Caco-2 (cell line): ENCODE measurements at regions not wholly inside any gene's neighbourhood (a gene's known extent, or its start where the extent isn't known, plus 50 kb on each side); places are given as distances from the start of the nearest gene placed in this dataset.
"Not testable (repeated sequence)": the region's sequence is repeated elsewhere in the genome, so short reads cannot be mapped to it uniquely, and the experiment has no call there.

Experiments
- BruUV-seq: library from RNA; stranded (reverse); fragments of 400-500 nt; replicated peaks from 2 replicates; lab custom pipeline; 2021; lab: Mats Ljungman, UMichigan
- CTCF ChIA-PET: fragments of 300-600 bp; sonication (Branson Sonifier 250); formaldehyde crosslinking; loops from one replicate; lab custom pipeline; 2022; ENCODE audit warnings: antibody characterized with exemption; lab: Charles Lee
- POLR2A ChIA-PET: fragments of 300-600 bp; sonication (Branson Sonifier 250); formaldehyde crosslinking; loops from one replicate; lab custom pipeline; 2022; ENCODE audit warnings: antibody characterized with exemption; lab: Charles Lee
- DNase-seq, 2 experiments: peaks; one replicate each; pipeline versions ENCODE4 v3.0.0 to v3.0.0-alpha.2; 2020 to 2022
- H3K27me3 ChIP-seq: replicated peaks from 2 replicates; pipeline ENCODE4 v1.6.0; 2011; ENCODE audit warnings: low read length; ENCODE audit not compliant: control insufficient read depth, insufficient read depth
- H3K36me3 ChIP-seq: 2 replicates; pipeline ENCODE4 v1.5.1; 2011; ENCODE audit warnings: low read length; ENCODE audit not compliant: control insufficient read depth, insufficient read depth
- H3K4me1 ChIP-seq: fragments of 250-450 bp; sonication (Bioruptor Pico); 2 replicates; pipeline ENCODE4 v1.5.1; 2020; ENCODE audit warnings: mild to moderate bottlenecking
- H3K4me3 ChIP-seq: 2 replicates; pipeline ENCODE4 v1.5.1; 2011; ENCODE audit warnings: low read depth, mild to moderate bottlenecking, control low read depth, low read length
- H3K9me3 ChIP-seq: fragments of 250-450 bp; sonication (Bioruptor Pico); 2 replicates; pipeline ENCODE4 v1.5.1; 2020; ENCODE audit warnings: mild to moderate bottlenecking, moderate library complexity
- H3K27ac Mint-ChIP-seq: one replicate; pipeline ENCODE4 v1.8.0; 2022; ENCODE audit warnings: mixed read lengths; ENCODE audit not compliant: unreplicated experiment
- H3K27me3 Mint-ChIP-seq: one replicate; pipeline ENCODE4 v1.8.0; 2022; ENCODE audit warnings: mixed read lengths; ENCODE audit not compliant: insufficient read depth, unreplicated experiment
- H3K36me3 Mint-ChIP-seq: one replicate; pipeline ENCODE4 v1.8.0; 2022; ENCODE audit warnings: mild to moderate bottlenecking, mixed read lengths; ENCODE audit not compliant: insufficient read depth, unreplicated experiment
- H3K4me1 Mint-ChIP-seq: one replicate; pipeline ENCODE4 v1.8.0; 2022; ENCODE audit warnings: low read depth, mixed read lengths; ENCODE audit not compliant: unreplicated experiment
- H3K4me3 Mint-ChIP-seq: one replicate; pipeline ENCODE4 v1.8.0; 2022; ENCODE audit warnings: mild to moderate bottlenecking, moderate library complexity, mixed read lengths; ENCODE audit not compliant: unreplicated experiment
- H3K9me3 Mint-ChIP-seq: one replicate; pipeline ENCODE4 v1.8.0; 2022; ENCODE audit warnings: mixed read lengths; ENCODE audit not compliant: unreplicated experiment
- CTCF ChIP-seq, 2 experiments: fragments of 200-600 bp in 1 of 2; IDR thresholded peaks; 1 replicate in 1 of 2; 2 replicates in 1 of 2; pipeline versions ENCODE4 v1.5.1 to v1.8.0; 2011 to 2022; ENCODE audit warnings: antibody characterized with exemption in 1 of 2, control low read depth in 1 of 2, inconsistent platforms in 1 of 2, low read depth in 1 of 2, low read length in 1 of 2, mild to moderate bottlenecking in 1 of 2, moderate library complexity in 1 of 2; ENCODE audit not compliant: insufficient read depth in 1 of 2, severe bottlenecking in 1 of 2, unreplicated experiment in 1 of 2
- intact Hi-C: fragments of 100-400 bp; cut with micrococcal nuclease; formaldehyde crosslinking; loops from one replicate; pipeline ENCODE4 v1.10.0; 2022; ENCODE audit not compliant: unreplicated experiment

DNA sequence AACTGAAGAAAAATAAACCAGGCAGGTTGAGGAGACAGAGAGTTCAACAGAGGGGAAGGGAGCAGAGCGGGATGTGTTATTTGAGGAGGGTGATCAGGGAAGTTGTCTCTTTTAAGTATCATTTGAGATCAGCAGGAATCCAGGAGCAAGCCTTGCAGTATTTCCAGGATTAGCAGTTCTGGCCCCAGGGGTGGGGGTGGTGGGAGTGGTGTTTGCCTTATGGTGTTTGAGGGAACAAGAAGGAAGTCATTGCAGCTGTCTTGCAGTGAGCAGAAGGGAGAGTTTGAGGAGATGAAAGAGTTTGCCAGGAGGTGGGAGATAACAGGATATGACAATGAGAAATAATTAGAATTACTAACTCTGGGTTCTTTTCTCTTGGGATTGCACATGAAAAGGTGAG lies 418.6 kb downstream of the NELL2 start:
- TF ChIP-seq CTCF (IDR thresholded peaks at IDR 0.05; ENCODE audit: insufficient read depth in 1 of 2, low read depth in 1 of 2, low read length in 1 of 2, severe bottlenecking in 1 of 2, unreplicated experiment in 1 of 2), result no peak
- H3K9me3 Mint-ChIP-seq, result no peaks in the 10 kb centered on the region
- no peaks in the 10 kb centered on the region; the same call in none of the 2 replicates for H3K27me3 ChIP-seq
- H3K36me3 ChIP-seq, result no peaks in the 10 kb centered on the region
- H3K27me3 Mint-ChIP-seq, result peaks cover 6% of the 10 kb centered on the region
- no TSS peak for BruUV-seq
- no peak overlapping the region for H3K4me3 ChIP-seq
- intact Hi-C loops, result no loop called here
- no peak overlapping the region for H3K4me3 Mint-ChIP-seq
- H3K36me3 Mint-ChIP-seq, result no peaks in the 10 kb centered on the region
- H3K27ac Mint-ChIP-seq, result no peak overlapping the region
- H3K4me1 Mint-ChIP-seq, result no peaks in the 10 kb centered on the region
- H3K4me1 ChIP-seq, result no peaks in the 10 kb centered on the region
- POLR2A ChIA-PET, result no interaction called here
- CTCF ChIA-PET, result no interaction called here
- H3K9me3 ChIP-seq, result no peaks in the 10 kb centered on the region
- no peak for DNase-seq

DNA sequence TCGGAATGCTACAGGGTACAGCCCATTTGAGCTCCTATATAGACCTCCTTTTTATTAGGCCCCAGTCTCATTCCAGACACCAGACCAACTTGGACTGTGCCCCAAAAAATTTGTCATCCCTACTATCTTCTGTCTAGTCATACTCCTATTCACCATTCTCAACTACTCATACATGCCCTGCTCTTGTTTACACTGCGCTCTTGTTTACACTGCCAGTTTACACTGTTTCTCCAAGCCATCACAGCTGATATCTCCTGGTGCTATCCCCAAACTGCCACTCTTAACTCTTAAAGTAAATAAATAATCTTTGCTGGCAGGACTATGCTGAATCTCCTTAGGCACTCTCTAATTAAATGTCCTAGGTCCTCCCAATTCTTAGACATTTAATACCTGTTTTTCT lies 421.2 kb downstream of the NELL2 start:
- BruUV-seq, POLR2A ChIA-PET, H3K36me3 Mint-ChIP-seq: not testable (repeated sequence)

DNA sequence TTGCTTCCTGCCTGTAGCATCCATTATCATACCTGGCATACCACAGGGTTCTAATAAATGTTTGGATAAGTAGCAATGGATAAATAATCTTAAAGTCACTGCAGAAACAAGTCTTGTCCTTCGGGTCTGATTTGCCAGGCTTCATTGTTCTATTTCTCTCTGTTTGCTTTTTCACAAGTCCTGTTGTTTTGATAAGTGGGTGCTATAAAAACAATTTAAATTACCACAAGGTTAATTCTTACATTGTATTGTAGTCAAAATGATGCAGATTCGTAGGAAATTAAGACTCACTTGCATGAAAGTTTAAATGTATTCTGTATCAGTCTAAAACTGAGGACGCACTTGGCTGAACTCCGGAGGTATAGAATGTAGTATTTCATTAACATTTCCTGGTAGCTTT lies 429.9 kb downstream of the NELL2 start:
- Histone ChIP-seq H3K4me1 (0 out of 2 replicates have a peak, but pooled peaks cover 4% of the 10 kb centered on the region), H3K36me3 (no peaks in the 10 kb centered on the region), H3K9me3 (no peaks in the 10 kb centered on the region), H3K27me3 (no peaks in the 10 kb centered on the region), H3K4me3 (no peak overlapping the region)
- Mint-ChIP-seq H3K9me3 (no peaks in the 10 kb centered on the region), H3K4me1 (no peaks in the 10 kb centered on the region), H3K4me3 (no peak overlapping the region), H3K27me3 (no peaks in the 10 kb centered on the region), H3K27ac (no peak overlapping the region), H3K36me3 (no peaks in the 10 kb centered on the region)
- POLR2A ChIA-PET, result no interaction called here
- no TSS peak for BruUV-seq
- no peak for TF ChIP-seq CTCF (IDR thresholded peaks at IDR 0.05; ENCODE audit: insufficient read depth in 1 of 2, low read depth in 1 of 2, low read length in 1 of 2, severe bottlenecking in 1 of 2, unreplicated experiment in 1 of 2)
- CTCF ChIA-PET, result no interaction called here
- intact Hi-C loops, result loop anchor here (5.0 to 10.0 kb wide), 2 partner anchors 189 to 491 kb away; no protein-coding TSS in a partner anchor
- DNase-seq, result no peak

More for the DNA sequence above, 421.2 kb downstream of the NELL2 start:
- H3K4me1 ChIP-seq, H3K4me3 Mint-ChIP-seq, H3K9me3 ChIP-seq, H3K27ac Mint-ChIP-seq, H3K4me1 Mint-ChIP-seq, H3K9me3 Mint-ChIP-seq, H3K27me3 Mint-ChIP-seq, intact Hi-C loops, H3K4me3 ChIP-seq, CTCF ChIA-PET, DNase-seq, H3K27me3 ChIP-seq, H3K36me3 ChIP-seq: not testable (repeated sequence)

GRCh38 chr12:44441155-44441554 lies 435.0 kb downstream of the NELL2 start:
- ChIA-PET POLR2A (no interaction called here), CTCF (no interaction called here)
- Mint-ChIP-seq H3K27ac (no peak overlapping the region), H3K4me1 (no peaks in the 10 kb centered on the region), H3K4me3 (no peak overlapping the region), H3K27me3 (peaks cover 5% of the 10 kb centered on the region), H3K9me3 (no peaks in the 10 kb centered on the region), H3K36me3 (no peaks in the 10 kb centered on the region)
- no peak for DNase-seq
- no TSS peak for BruUV-seq
- TF ChIP-seq CTCF (IDR thresholded peaks at IDR 0.05; ENCODE audit: insufficient read depth in 1 of 2, low read depth in 1 of 2, low read length in 1 of 2, severe bottlenecking in 1 of 2, unreplicated experiment in 1 of 2), result no peak
- no peaks in the 10 kb centered on the region for H3K36me3 ChIP-seq
- intact Hi-C loops, result loop anchor here (10.0 kb wide), 1 partner anchor 486 kb away; no protein-coding TSS in a partner anchor
- 0 out of 2 replicates have a peak, but pooled peaks cover 4% of the 10 kb centered on the region for H3K4me1 ChIP-seq
- no peak overlapping the region for H3K4me3 ChIP-seq
- H3K9me3 ChIP-seq, result no peaks in the 10 kb centered on the region
- H3K27me3 ChIP-seq, result no peaks in the 10 kb centered on the region
